Neutrophil (primary cell): ENCODE measurements at regions not wholly inside any gene's neighbourhood (a gene's known extent, or its start where the extent isn't known, plus 50 kb on each side); places are given as distances from the start of the nearest gene placed in this dataset.

Experiments used
- H3K27ac ChIP-seq: fragments of 200-600 bp; sonication (generic); 2 replicates; pipeline ENCODE4 v1.5.1; 2016; ENCODE audit warnings: mild to moderate bottlenecking, moderate library complexity
- H3K27me3 ChIP-seq: fragments of 200-600 bp; sonication (generic); 2 replicates; pipeline ENCODE4 v1.6.0; 2016; ENCODE audit warnings: mild to moderate bottlenecking
- H3K36me3 ChIP-seq: fragments of 200-600 bp; sonication (generic); 2 replicates; pipeline ENCODE4 v1.5.1; 2017
- H3K4me1 ChIP-seq, 2 experiments: fragments of 200-600 bp in 1 of 2; sonication (generic) in 1 of 2; 1 replicate in 1 of 2; 2 replicates in 1 of 2; pipeline versions ENCODE4 v1.5.1 to v1.6.1; 2013 to 2016; ENCODE audit warnings: low read depth in 1 of 2, low read length in 1 of 2, mild to moderate bottlenecking in 1 of 2, moderate library complexity in 1 of 2; ENCODE audit not compliant: control insufficient read depth in 1 of 2, insufficient read depth in 1 of 2
- H3K4me3 ChIP-seq, 2 experiments: fragments of 200-600 bp in 1 of 2; sonication (generic) in 1 of 2; 1 replicate in 1 of 2; 2 replicates in 1 of 2; pipeline ENCODE4 v1.5.1; 2013 to 2016; ENCODE audit warnings: low read depth in 1 of 2, low read length in 1 of 2, mild to moderate bottlenecking in 1 of 2, moderate library complexity in 1 of 2
- H3K9me3 ChIP-seq: fragments of 200-600 bp; sonication (generic); 2 replicates; pipeline ENCODE4 v1.5.1; 2016
- TF ChIP-seq, protein P1 (sequence below): fragments of 200-600 bp; sonication (generic); IDR thresholded peaks from 2 replicates; pipeline ENCODE4 v1.5.1; 2016; ENCODE audit warnings: antibody characterized with exemption

DNA sequence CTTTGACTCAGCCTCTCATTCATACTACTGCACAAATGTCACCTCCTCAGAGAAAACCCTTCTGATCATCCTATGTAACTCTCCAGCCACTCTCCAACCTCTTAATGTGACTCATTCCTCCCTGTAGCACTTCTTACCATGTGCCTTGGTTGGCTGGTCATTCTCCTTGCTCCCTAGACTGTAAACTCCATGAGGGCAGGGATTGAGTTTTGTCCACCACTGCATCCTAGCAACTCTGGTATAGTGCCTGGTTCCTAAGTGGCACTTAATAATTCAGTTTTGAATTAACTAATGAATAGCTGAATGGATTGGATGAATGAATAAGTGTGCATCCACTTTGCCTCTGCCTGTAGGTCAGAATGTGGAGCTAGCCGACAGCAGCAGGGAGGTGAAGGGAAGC lies 202.5 kb upstream of the HES1 start:
- Histone ChIP-seq H3K36me3 (no peaks in the 10 kb centered on the region), H3K27ac (no peak overlapping the region), H3K9me3 (no peaks in the 10 kb centered on the region), H3K27me3 (peaks cover 2% of the 10 kb centered on the region), H3K4me3 (no peak overlapping the region), H3K4me1 (peaks cover 8 to 9% of the 10 kb centered on the region in 2 experiments)
- TF ChIP-seq, protein P1, sequence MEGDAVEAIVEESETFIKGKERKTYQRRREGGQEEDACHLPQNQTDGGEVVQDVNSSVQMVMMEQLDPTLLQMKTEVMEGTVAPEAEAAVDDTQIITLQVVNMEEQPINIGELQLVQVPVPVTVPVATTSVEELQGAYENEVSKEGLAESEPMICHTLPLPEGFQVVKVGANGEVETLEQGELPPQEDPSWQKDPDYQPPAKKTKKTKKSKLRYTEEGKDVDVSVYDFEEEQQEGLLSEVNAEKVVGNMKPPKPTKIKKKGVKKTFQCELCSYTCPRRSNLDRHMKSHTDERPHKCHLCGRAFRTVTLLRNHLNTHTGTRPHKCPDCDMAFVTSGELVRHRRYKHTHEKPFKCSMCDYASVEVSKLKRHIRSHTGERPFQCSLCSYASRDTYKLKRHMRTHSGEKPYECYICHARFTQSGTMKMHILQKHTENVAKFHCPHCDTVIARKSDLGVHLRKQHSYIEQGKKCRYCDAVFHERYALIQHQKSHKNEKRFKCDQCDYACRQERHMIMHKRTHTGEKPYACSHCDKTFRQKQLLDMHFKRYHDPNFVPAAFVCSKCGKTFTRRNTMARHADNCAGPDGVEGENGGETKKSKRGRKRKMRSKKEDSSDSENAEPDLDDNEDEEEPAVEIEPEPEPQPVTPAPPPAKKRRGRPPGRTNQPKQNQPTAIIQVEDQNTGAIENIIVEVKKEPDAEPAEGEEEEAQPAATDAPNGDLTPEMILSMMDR, result no peak

DNA sequence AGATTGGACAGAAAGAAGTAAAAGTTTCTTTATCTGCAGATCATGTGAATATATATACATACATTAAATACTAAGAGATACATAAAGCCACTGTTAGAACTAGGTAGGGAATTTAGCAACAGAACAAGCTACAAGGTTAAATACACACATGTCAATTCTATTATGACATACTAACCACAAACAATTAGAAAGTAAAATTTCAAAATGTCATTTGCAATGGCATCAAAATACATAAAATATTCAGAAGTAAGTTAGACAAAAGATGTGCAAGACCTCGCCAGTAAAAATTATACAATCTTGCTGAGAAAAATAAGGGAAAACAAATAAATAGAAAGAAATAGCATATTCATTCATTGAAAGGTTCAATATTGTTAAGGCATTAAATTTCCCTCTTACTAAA lies 200.0 kb upstream of the HES1 start:
- H3K9me3 ChIP-seq, result no peaks in the 10 kb centered on the region
- H3K36me3 ChIP-seq, result no peaks in the 10 kb centered on the region
- H3K4me1 ChIP-seq, result peaks cover 8 to 9% of the 10 kb centered on the region in 2 experiments
- no peak overlapping the region for H3K27ac ChIP-seq
- TF ChIP-seq, protein P1, result no peak
- H3K4me3 ChIP-seq, result no peak overlapping the region
- H3K27me3 ChIP-seq, result peaks cover 11% of the 10 kb centered on the region

DNA sequence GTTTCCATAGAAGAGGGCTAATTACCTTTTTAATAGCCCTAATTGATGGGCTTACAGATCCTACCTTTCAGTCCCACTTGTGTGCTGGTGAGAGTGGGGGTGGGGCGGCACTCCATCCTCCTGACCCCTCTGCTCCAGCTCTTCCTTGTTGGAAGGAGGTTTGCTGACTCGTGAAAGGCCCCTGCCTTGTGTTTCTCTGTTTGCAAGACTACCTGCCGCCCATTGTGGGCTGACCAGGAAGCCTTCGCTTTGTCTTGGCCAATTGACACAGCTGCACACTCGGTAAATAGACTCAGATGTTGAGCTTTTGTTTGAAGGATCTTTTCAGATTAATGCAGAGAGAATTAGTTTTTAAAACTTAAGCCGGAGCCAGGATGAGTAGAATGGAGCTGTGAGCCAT lies 197.3 kb upstream of the HES1 start:
- no peak overlapping the region for H3K27ac ChIP-seq
- no peak overlapping the region for H3K4me3 ChIP-seq
- no peaks in the 10 kb centered on the region for H3K9me3 ChIP-seq
- H3K36me3 ChIP-seq, result no peaks in the 10 kb centered on the region
- H3K27me3 ChIP-seq, result peaks cover 11% of the 10 kb centered on the region
- peaks cover 8 to 9% of the 10 kb centered on the region in 2 experiments for H3K4me1 ChIP-seq
- TF ChIP-seq, protein P1, result no peak

DNA sequence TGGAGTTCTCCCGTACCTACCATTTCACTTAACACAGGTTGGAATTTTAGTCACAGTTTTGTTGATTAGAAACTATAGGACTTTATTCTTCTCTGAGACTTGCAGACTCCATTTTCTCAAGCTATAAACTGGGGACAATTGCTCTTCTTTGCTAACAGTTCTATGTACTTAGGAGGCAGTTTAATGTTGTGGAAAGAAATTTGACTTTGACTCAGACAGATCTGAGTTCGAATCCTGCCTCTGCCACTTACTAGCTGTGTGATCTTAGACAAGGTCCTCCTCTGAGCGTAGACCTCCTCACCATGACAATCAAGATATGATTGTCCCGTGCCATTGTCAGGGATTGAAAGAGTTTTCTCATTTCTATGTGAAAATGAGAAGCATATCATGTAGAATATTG lies 196.4 kb upstream of the HES1 start:
- TF ChIP-seq, protein P1, result no peak
- H3K27me3 ChIP-seq, result peaks cover 11% of the 10 kb centered on the region

DNA sequence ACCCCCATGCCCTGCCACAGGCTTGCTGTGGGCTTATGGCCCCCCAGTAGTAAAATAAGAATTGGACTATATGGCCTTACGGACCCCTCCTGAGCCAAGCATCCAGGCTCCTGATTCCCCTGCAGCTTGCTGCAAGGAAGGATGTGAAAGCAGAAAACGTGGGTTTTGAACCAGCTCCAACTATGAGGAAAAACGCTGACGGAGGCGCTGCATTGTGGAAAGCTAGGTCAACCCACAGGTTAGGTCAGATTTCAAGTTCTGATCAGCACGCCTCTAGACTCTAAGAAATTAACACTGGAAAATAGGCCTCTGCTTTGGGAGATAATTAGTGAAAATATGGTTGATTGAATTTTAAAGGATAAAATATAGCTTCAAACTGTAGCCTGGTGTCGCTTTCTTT lies 195.4 kb upstream of the HES1 start:
- Histone ChIP-seq H3K27ac (no peak overlapping the region), H3K4me3 (no peak overlapping the region), H3K4me1 (peaks cover 5 to 7% of the 10 kb centered on the region in 2 experiments), H3K27me3 (peaks cover 15% of the 10 kb centered on the region), H3K36me3 (no peaks in the 10 kb centered on the region), H3K9me3 (no peaks in the 10 kb centered on the region)
- TF ChIP-seq, protein P1, result no peak

More for the DNA sequence above, 196.4 kb upstream of the HES1 start:
- no peaks in the 10 kb centered on the region for H3K36me3 ChIP-seq
- H3K9me3 ChIP-seq, result no peaks in the 10 kb centered on the region
- H3K4me3 ChIP-seq, result no peak overlapping the region
- peaks cover 8 to 9% of the 10 kb centered on the region in 2 experiments for H3K4me1 ChIP-seq
- H3K27ac ChIP-seq, result no peak overlapping the region

DNA sequence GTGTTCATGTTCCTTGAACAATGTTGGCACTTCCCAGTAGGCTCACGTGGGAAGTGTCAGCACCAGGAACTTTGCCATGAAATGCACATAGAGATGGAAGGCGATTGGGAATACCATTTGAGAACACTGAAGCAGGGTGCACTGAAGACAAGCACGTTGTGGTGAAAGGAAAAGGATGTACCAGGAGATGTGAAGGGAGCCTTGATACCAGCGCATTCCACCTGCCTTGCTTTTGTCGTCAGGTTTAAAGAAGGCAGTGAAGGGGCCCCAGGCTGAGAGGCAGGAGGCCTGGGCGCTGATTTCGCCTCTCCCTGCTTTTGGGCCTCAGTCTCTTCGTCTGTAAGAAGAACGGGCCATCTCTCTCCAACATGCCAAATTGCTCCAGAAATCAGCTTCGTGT lies 194.5 kb upstream of the HES1 start:
- H3K4me1 ChIP-seq, result no peaks in the 10 kb centered on the region
- TF ChIP-seq, protein P1, result no peak
- no peaks in the 10 kb centered on the region for H3K36me3 ChIP-seq
- H3K9me3 ChIP-seq, result no peaks in the 10 kb centered on the region
- no peak overlapping the region for H3K27ac ChIP-seq
- no peak overlapping the region for H3K4me3 ChIP-seq
- H3K27me3 ChIP-seq, result peaks cover 19% of the 10 kb centered on the region
